Trophoblast cell (in vitro differentiated cells and primary cell): ENCODE measurements at regions not wholly inside any gene's neighbourhood (a gene's known extent, or its start where the extent isn't known, plus 50 kb on each side); places are given as distances from the start of the nearest gene placed in this dataset.

Experiments
- DNase-seq, 2 donors: peaks; one replicate each; pipeline ENCODE4 v3.0.0-alpha.2; 2016
- H2AFZ ChIP-seq: 2 replicates; pipeline ENCODE4 v1.6.1; 2013; ENCODE audit warnings: low read length, moderate library complexity, mild to moderate bottlenecking; ENCODE audit not compliant: insufficient read depth, poor library complexity
- H2AK5ac ChIP-seq: 2 replicates; pipeline ENCODE4 v1.6.1; 2013; ENCODE audit warnings: mild to moderate bottlenecking, low read length
- H2BK120ac ChIP-seq: 2 replicates; pipeline ENCODE4 v1.6.1; 2013; ENCODE audit warnings: low read length, mild to moderate bottlenecking, moderate library complexity; ENCODE audit not compliant: insufficient read depth, poor library complexity
- H2BK12ac ChIP-seq: 2 replicates; pipeline ENCODE4 v1.6.1; 2013; ENCODE audit warnings: mild to moderate bottlenecking, low read length, moderate library complexity
- H2BK5ac ChIP-seq: 2 replicates; pipeline ENCODE4 v1.6.1; 2013; ENCODE audit warnings: low read length, low read depth, moderate library complexity, mild to moderate bottlenecking; ENCODE audit not compliant: poor library complexity
- H3K14ac ChIP-seq: 2 replicates; pipeline ENCODE4 v1.6.1; 2013; ENCODE audit warnings: mild to moderate bottlenecking, low read length
- H3K18ac ChIP-seq: 2 replicates; pipeline ENCODE4 v1.6.1; 2013; ENCODE audit warnings: mild to moderate bottlenecking, low read length
- H3K23ac ChIP-seq: 2 replicates; pipeline ENCODE4 v1.6.1; 2013; ENCODE audit warnings: low read length
- H3K27ac ChIP-seq: 2 replicates; pipeline ENCODE4 v1.5.1; 2013; ENCODE audit warnings: low read depth, mild to moderate bottlenecking, inconsistent platforms, low read length, moderate library complexity
- H3K27me3 ChIP-seq: 2 replicates; pipeline ENCODE4 v1.6.1; 2013; ENCODE audit warnings: inconsistent platforms, mild to moderate bottlenecking, low read length, moderate library complexity; ENCODE audit not compliant: insufficient read depth
- H3K36me3 ChIP-seq, 2 experiments: 1 replicate in 1 of 2; 2 replicates in 1 of 2; pipeline ENCODE4 v1.6.1; 2013; ENCODE audit warnings: low read length in 2 of 2, mild to moderate bottlenecking in 2 of 2, moderate library complexity in 1 of 2; ENCODE audit not compliant: insufficient read depth in 2 of 2, control insufficient read depth in 1 of 2
- H3K4ac ChIP-seq: 2 replicates; pipeline ENCODE4 v1.6.1; 2013; ENCODE audit warnings: low read depth, mild to moderate bottlenecking, low read length, moderate library complexity
- H3K4me1 ChIP-seq, 2 experiments: 1 replicate in 1 of 2; 2 replicates in 1 of 2; pipeline ENCODE4 v1.6.1; 2013; ENCODE audit warnings: low read length in 2 of 2, mild to moderate bottlenecking in 2 of 2, moderate library complexity in 1 of 2; ENCODE audit not compliant: insufficient read depth in 2 of 2, control insufficient read depth in 1 of 2
- H3K4me2 ChIP-seq: 2 replicates; pipeline ENCODE4 v1.6.1; 2013; ENCODE audit warnings: inconsistent platforms, mild to moderate bottlenecking, low read length, moderate library complexity
- H3K4me3 ChIP-seq: 2 replicates; pipeline ENCODE4 v1.5.1; 2013; ENCODE audit warnings: mild to moderate bottlenecking, low read depth, low read length, inconsistent platforms
- H3K79me1 ChIP-seq: one replicate; pipeline ENCODE4 v1.6.1; 2013; ENCODE audit warnings: low read length
- H3K79me2 ChIP-seq: 2 replicates; pipeline ENCODE4 v1.6.1; 2013; ENCODE audit warnings: low read length, mild to moderate bottlenecking; ENCODE audit not compliant: control insufficient read depth, insufficient read depth, poor library complexity
- H3K9ac ChIP-seq: 2 replicates; pipeline ENCODE4 v1.6.1; 2013; ENCODE audit warnings: mild to moderate bottlenecking, low read length
- H3K9me3 ChIP-seq: 2 replicates; pipeline ENCODE4 v1.6.1; 2013; ENCODE audit warnings: low read depth, mild to moderate bottlenecking, control low read depth, inconsistent platforms, low read length; ENCODE audit not compliant: insufficient read depth
- H4K12ac ChIP-seq: 2 replicates; pipeline ENCODE4 v1.6.1; 2013; ENCODE audit warnings: low read depth, mild to moderate bottlenecking, low read length, moderate library complexity
- H4K8ac ChIP-seq: 2 replicates; pipeline ENCODE4 v1.6.1; 2013; ENCODE audit warnings: low read depth, mild to moderate bottlenecking, low read length, moderate library complexity
- H4K91ac ChIP-seq: one replicate; pipeline ENCODE4 v1.6.1; 2013; ENCODE audit warnings: low read depth, mild to moderate bottlenecking, low read length, moderate library complexity
- WGBS: extraction: QIAGEN DNeasy Blood & Tissue Kit; methylation state at CpG from one replicate; pipeline ENCODE4 v1.1.7; 2013; ENCODE audit warnings: missing lambda C conversion rate; ENCODE audit not compliant: insufficient read length, insufficient coverage; ENCODE audit errors: extremely low coverage; 5-methylcytosine and 5-hydroxymethylcytosine counted together

DNA sequence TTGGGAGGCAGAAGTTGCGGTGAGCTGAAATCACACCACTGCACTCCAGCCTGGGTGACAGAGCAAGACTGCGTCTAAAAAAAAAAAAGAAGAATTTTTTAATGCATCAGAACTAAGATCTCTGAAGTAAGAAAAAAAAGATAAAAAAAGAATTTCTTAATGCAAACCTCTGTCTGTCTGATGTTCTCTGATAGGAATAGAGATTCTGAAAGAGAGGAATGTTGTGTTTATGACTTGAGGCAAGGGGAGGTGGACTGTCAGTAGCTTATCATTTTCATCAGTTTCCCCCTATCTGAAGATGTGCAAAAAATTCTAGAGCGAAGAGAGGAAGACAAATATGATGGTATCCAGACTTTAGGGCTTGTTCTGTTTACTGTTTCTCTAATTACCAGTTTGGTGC lies 121.5 kb downstream of the SEC23IP start:
- Histone ChIP-seq H2AFZ (no peak overlapping the region), H3K4me3 (no peak overlapping the region), H3K36me3 (no peaks in the 10 kb centered on the region), H2AK5ac (no peak overlapping the region), H3K14ac (no peak overlapping the region), H3K9ac (no peak overlapping the region), H3K27me3 (no peaks in the 10 kb centered on the region), H2BK120ac (no peak overlapping the region), H3K27ac (no peak overlapping the region), H3K18ac (no peak overlapping the region), H3K4ac (no peak overlapping the region), H4K91ac (no peak overlapping the region), H4K12ac (no peak overlapping the region), H4K8ac (no peak overlapping the region), H3K79me2 (no peaks in the 10 kb centered on the region), H3K23ac (no peak overlapping the region), H2BK12ac (no peak overlapping the region), H2BK5ac (no peak overlapping the region), H3K9me3 (no peaks in the 10 kb centered on the region), H3K4me1 (peaks cover 12 to 19% of the 10 kb centered on the region in 2 experiments), H3K79me1 (peaks cover 9% of the 10 kb centered on the region), H3K4me2 (no peak overlapping the region)
- DNase-seq: peak; percentile 70 to 90
- WGBS: no CpG with 5 or more reads among the region's 3 CpGs

- no peak overlapping the region for H2BK5ac ChIP-seq
- H2BK12ac ChIP-seq: no peak overlapping the region
- no peak overlapping the region for H3K14ac ChIP-seq
- H3K27me3 ChIP-seq: no peaks in the 10 kb centered on the region
- H4K12ac ChIP-seq: no peak overlapping the region
- H3K79me2 ChIP-seq: no peaks in the 10 kb centered on the region
- peaks cover 12 to 19% of the 10 kb centered on the region in 2 experiments for H3K4me1 ChIP-seq
- no peak overlapping the region for H2BK120ac ChIP-seq
- H2AK5ac ChIP-seq: no peak overlapping the region
- no peak overlapping the region for H3K4me2 ChIP-seq
- no peak overlapping the region for H2AFZ ChIP-seq
- H3K79me1 ChIP-seq: peaks cover 9% of the 10 kb centered on the region
- H3K9ac ChIP-seq: no peak overlapping the region
- H3K9me3 ChIP-seq: no peaks in the 10 kb centered on the region
- DNase-seq: no peak
- no peak overlapping the region for H3K4ac ChIP-seq
- H3K4me3 ChIP-seq: no peak overlapping the region
- no peaks in the 10 kb centered on the region for H3K36me3 ChIP-seq
- H3K23ac ChIP-seq: no peak overlapping the region
- peak overlapping the region; percentile 19 for H4K91ac ChIP-seq
- no CpG with 5 or more reads among the region's 5 CpGs for WGBS
- H3K18ac ChIP-seq: no peak overlapping the region
- H4K8ac ChIP-seq: no peak overlapping the region
- no peak overlapping the region for H3K27ac ChIP-seq
Measured at GRCh38 chr10:120015064-120015463, 122.5 kb downstream of the SEC23IP start.

DNA sequence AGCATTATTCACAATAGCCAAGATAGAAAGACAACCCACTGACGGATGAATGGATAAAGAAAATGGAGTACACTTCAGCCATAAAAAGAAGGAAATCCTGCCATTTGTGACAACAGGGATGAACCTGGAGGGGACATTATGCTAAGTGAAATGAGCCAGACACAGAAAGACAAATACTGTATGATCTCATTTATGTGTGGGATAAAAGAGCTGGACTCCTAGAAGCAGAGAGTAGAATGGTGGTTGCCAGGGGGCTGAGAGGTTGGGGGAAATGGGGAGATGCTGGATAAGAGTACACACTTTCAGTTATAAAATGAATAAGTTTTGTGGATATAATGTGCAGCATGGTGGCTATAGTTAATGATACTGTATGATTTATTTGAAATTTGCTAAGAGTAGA lies 124.4 kb downstream of the SEC23IP start:
- no peak overlapping the region for H3K18ac ChIP-seq
- no peak for DNase-seq
- no peak overlapping the region for H3K4me3 ChIP-seq
- H3K4ac ChIP-seq: no peak overlapping the region
- no peak overlapping the region for H2BK5ac ChIP-seq
- H3K23ac ChIP-seq: no peak overlapping the region
- H2BK120ac ChIP-seq: no peak overlapping the region
- no peak overlapping the region for H3K9ac ChIP-seq
- no CpG with 5 or more reads among the region's 1 CpG for WGBS
- H3K27ac ChIP-seq: no peak overlapping the region
- no peak overlapping the region for H4K91ac ChIP-seq
- H3K14ac ChIP-seq: no peak overlapping the region
- no peaks in the 10 kb centered on the region for H3K36me3 ChIP-seq
- no peaks in the 10 kb centered on the region for H3K27me3 ChIP-seq
- H4K12ac ChIP-seq: no peak overlapping the region
- H3K4me2 ChIP-seq: no peak overlapping the region
- peaks cover 8 to 13% of the 10 kb centered on the region in 2 experiments for H3K4me1 ChIP-seq
- no peak overlapping the region for H2AFZ ChIP-seq
- H3K79me2 ChIP-seq: no peaks in the 10 kb centered on the region
- H4K8ac ChIP-seq: no peak overlapping the region
- H3K9me3 ChIP-seq: no peaks in the 10 kb centered on the region
- H2AK5ac ChIP-seq: no peak overlapping the region
- H2BK12ac ChIP-seq: no peak overlapping the region
- peaks cover 3% of the 10 kb centered on the region for H3K79me1 ChIP-seq

DNA sequence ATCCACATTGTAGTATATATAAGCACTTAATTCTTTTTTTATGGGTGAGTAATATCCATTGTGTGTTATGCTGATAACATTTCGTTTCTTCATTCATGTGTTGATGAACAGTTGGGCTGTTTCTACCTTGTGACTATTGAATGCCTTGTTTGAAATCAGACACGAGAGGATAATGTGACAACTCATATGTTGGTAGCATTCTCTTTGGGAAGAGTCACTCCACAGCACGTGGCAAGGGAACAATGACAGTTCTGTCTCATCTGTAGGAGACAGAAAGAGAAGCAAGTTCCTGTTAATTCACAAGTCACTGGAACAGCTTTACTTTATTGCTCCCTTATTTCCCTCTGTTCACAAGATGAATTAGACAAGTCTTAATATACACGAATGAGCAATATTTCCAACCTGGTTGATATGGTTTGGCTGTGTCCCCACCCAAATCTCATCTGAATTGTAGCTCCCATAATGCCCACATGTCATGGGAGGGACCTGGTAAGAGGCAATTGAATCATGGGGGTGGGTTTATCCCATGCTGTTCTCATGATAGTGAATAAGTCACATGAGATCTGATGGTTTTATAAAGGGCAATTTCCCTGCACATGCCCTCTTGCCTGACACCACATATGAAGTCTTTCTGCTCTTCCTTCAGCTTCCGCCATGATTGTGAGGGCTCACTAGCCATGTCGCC lies 125.3 kb downstream of the SEC23IP start:
- no peak overlapping the region for H4K8ac ChIP-seq
- no peaks in the 10 kb centered on the region for H3K36me3 ChIP-seq
- H3K9ac ChIP-seq: no peak overlapping the region
- H3K18ac ChIP-seq: no peak overlapping the region
- no peak overlapping the region for H4K12ac ChIP-seq
- H2AFZ ChIP-seq: no peak overlapping the region
- no peak overlapping the region for H2BK120ac ChIP-seq
- peaks cover under 1 to 4% of the 10 kb centered on the region in 2 experiments for H3K4me1 ChIP-seq
- H2AK5ac ChIP-seq: no peak overlapping the region
- no peak overlapping the region for H3K27ac ChIP-seq
- H3K9me3 ChIP-seq: peaks cover 3% of the 10 kb centered on the region
- no peak overlapping the region for H3K4me3 ChIP-seq
- H2BK5ac ChIP-seq: no peak overlapping the region
- H3K79me1 ChIP-seq: no peaks in the 10 kb centered on the region
- no peak overlapping the region for H3K14ac ChIP-seq
- no peak overlapping the region for H3K23ac ChIP-seq
- H3K4me2 ChIP-seq: no peak overlapping the region
- H2BK12ac ChIP-seq: no peak overlapping the region
- H3K79me2 ChIP-seq: no peaks in the 10 kb centered on the region
- H3K4ac ChIP-seq: no peak overlapping the region
- H4K91ac ChIP-seq: no peak overlapping the region
- no peaks in the 10 kb centered on the region for H3K27me3 ChIP-seq
- no peak for DNase-seq
- WGBS: no CpG with 5 or more reads among the region's 6 CpGs
